ENCODE measurements at regions not wholly inside any gene's neighbourhood (a gene's known extent, or its start where the extent isn't known, plus 50 kb on each side); places are given as distances from the start of the nearest gene placed in this dataset.

DNA sequence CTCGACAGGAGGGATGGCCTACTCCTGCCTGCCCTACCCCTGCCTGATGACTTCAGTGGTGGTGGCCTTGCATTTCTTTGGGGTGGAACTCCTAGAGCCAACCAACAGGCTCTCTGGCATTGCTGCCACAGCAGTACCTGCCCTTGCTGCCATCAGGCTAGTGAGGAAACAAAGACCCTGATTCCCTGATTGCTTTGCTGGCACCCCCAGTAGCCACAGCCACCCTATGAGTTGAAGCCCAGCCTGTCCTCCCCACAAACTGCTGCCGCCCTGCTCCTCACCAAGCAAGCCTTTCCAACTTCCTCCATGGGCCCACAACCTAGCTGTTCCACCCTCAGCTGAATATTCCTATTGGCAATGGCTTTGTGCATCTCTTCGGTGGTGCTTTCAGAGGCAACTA is 52.5 kb upstream of the KHDRBS2 start:
- H3K4me3 ChIP-seq (ENCODE audit: low read depth, low read length): no peak overlapping the region
- TF ChIP-seq, protein P1, sequence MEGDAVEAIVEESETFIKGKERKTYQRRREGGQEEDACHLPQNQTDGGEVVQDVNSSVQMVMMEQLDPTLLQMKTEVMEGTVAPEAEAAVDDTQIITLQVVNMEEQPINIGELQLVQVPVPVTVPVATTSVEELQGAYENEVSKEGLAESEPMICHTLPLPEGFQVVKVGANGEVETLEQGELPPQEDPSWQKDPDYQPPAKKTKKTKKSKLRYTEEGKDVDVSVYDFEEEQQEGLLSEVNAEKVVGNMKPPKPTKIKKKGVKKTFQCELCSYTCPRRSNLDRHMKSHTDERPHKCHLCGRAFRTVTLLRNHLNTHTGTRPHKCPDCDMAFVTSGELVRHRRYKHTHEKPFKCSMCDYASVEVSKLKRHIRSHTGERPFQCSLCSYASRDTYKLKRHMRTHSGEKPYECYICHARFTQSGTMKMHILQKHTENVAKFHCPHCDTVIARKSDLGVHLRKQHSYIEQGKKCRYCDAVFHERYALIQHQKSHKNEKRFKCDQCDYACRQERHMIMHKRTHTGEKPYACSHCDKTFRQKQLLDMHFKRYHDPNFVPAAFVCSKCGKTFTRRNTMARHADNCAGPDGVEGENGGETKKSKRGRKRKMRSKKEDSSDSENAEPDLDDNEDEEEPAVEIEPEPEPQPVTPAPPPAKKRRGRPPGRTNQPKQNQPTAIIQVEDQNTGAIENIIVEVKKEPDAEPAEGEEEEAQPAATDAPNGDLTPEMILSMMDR (IDR thresholded peaks at IDR 0.05; ENCODE audit: control insufficient read depth, extremely low read depth, insufficient read depth): no peak
- DNase-seq (ENCODE audit: low read depth): no peak
